Body of pancreas (tissue), 4 donors: ENCODE measurements at regions not wholly inside any gene's neighbourhood (a gene's known extent, or its start where the extent isn't known, plus 50 kb on each side); places are given as distances from the start of the nearest gene placed in this dataset.

Source experiments
- ATAC-seq: fragments of 150-250 bp; one replicate; pipeline ENCODE4 v1.9.1; 2016
- DNase-seq, 4 donors: peaks; one replicate each; pipeline ENCODE4 v3.0.0-alpha.2; 2019
- H3K27ac ChIP-seq, 4 donors: fragments of 200-600 bp; sonication (generic); 1 replicate in 3 of 4; 2 replicates in 1 of 4; pipeline versions ENCODE4 v1.5.1 to v1.6.1; 2016 to 2019; ENCODE audit warnings: mild to moderate bottlenecking in 1 of 4, mixed read lengths in 1 of 4, moderate library complexity in 1 of 4
- H3K27me3 ChIP-seq, 2 donors: fragments of 200-600 bp; sonication (generic); one replicate each; pipeline ENCODE4 v1.6.0; 2016; ENCODE audit warnings: mild to moderate bottlenecking in 1 of 2
- H3K36me3 ChIP-seq, 2 donors: fragments of 200-600 bp; sonication (generic); replicated peaks in 1 of 2; 2 replicates each; pipeline ENCODE4 v1.5.1; 2016; ENCODE audit warnings: low read depth in 2 of 2; ENCODE audit not compliant: insufficient read depth in 1 of 2
- H3K4me1 ChIP-seq: fragments of 200-600 bp; sonication (generic); one replicate; pipeline ENCODE4 v1.6.0; 2016
- H3K4me3 ChIP-seq, 2 donors: fragments of 200-600 bp; sonication (generic); 1 replicate in 1 of 2; 2 replicates in 1 of 2; pipeline ENCODE4 v1.5.1; 2016 to 2019
- H3K9me3 ChIP-seq, 3 donors: fragments of 200-600 bp; sonication (generic); 1 replicate in 2 of 3; 2 replicates in 1 of 3; pipeline ENCODE4 v1.5.1; 2016
- POLR2A ChIP-seq, 3 donors: fragments of 450-650 bp; IDR thresholded peaks; one replicate each; pipeline ENCODE4 v1.6.1; 2016; ENCODE audit warnings: antibody characterized with exemption in 3 of 3, mild to moderate bottlenecking in 2 of 3
- WGBS, 2 donors: methylation state at CpG; one replicate each; pipeline ENCODE4 v1.1.5; 2017; 5-methylcytosine and 5-hydroxymethylcytosine counted together
- intact Hi-C: fragments of 100-400 bp; cut with DNase I; formaldehyde crosslinking; loops from one replicate; pipeline ENCODE4 v1.15.1; 2023
- TF ChIP-seq, protein P1 (sequence below), 7 experiments: fragments of 450-650 bp in 4 of 7; fragments of 200-600 bp in 3 of 7; sonication (generic) in 3 of 7; IDR thresholded peaks; one replicate each; pipeline ENCODE4 v1.5.1; 2016 to 2019; ENCODE audit warnings: antibody characterized with exemption in 7 of 7

DNA sequence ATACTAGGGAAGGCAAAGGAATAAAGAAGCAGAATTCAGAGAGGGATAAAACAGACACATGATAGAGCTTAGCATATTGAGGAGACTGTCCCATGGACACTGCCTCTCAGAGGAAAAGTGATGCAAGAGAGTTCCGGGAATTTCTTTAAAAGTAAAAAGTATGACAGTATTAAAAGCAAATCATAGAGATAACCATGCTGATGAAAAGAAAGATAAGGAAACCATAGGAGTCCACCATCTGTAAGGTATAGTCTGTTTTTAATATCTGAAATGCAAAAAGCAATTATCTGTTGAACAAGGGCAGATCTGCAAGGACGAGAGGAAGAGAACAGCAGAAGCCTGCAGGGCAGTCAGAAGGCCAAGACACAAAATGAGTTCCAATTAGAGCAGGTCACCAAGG is 495.9 kb upstream of the GOLIM4 start:
- Histone ChIP-seq H3K4me3 (no peak overlapping the region), H3K36me3 (no peaks in the 10 kb centered on the region), H3K9me3 (no peaks in the 10 kb centered on the region), H3K4me1 (peaks cover 6% of the 10 kb centered on the region), H3K27ac (no peak overlapping the region), H3K27me3 (no peaks in the 10 kb centered on the region)
- 72 to 74% methylated on average over 2 of the region's 2 CpGs for WGBS, 2 donors
- ATAC-seq: no peak
- TF ChIP-seq, protein P1, sequence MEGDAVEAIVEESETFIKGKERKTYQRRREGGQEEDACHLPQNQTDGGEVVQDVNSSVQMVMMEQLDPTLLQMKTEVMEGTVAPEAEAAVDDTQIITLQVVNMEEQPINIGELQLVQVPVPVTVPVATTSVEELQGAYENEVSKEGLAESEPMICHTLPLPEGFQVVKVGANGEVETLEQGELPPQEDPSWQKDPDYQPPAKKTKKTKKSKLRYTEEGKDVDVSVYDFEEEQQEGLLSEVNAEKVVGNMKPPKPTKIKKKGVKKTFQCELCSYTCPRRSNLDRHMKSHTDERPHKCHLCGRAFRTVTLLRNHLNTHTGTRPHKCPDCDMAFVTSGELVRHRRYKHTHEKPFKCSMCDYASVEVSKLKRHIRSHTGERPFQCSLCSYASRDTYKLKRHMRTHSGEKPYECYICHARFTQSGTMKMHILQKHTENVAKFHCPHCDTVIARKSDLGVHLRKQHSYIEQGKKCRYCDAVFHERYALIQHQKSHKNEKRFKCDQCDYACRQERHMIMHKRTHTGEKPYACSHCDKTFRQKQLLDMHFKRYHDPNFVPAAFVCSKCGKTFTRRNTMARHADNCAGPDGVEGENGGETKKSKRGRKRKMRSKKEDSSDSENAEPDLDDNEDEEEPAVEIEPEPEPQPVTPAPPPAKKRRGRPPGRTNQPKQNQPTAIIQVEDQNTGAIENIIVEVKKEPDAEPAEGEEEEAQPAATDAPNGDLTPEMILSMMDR (IDR thresholded peaks at IDR 0.05): no peak
- TF ChIP-seq POLR2A (IDR thresholded peaks at IDR 0.05): no peak
- DNase-seq: no peak
- intact Hi-C loops: no loop called here

DNA sequence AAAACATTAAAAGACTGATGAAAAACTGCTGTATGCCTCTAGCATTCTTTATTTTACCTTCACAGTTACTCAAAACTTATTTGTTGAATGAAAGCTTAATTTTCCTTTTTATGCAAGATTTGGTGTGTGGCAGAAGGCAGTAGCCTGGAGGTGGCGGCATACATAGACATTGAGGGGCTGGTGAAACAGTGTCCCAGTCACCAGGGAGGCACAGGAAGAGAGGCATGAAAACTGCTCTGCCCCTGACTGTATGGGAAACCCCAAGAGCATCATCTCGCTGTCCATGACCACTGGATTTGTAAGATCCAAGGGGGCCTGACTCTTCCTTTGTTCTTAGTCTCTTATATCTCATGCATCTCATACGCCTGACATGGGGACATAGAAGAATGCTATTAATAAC is 493.7 kb upstream of the GOLIM4 start:
- TF ChIP-seq, protein P1 (IDR thresholded peaks at IDR 0.05): no peak
- no peak for TF ChIP-seq POLR2A (IDR thresholded peaks at IDR 0.05)
- Histone ChIP-seq H3K4me3 (no peak overlapping the region), H3K9me3 (no peaks in the 10 kb centered on the region), H3K27me3 (no peaks in the 10 kb centered on the region), H3K36me3 (no peaks in the 10 kb centered on the region), H3K27ac (no peak overlapping the region), H3K4me1 (no peaks in the 10 kb centered on the region)
- ATAC-seq (no peak), DNase-seq (no peak)
- WGBS, 2 donors: 75 to 91% methylated on average over 3 of the region's 3 CpGs
- intact Hi-C loops: no loop called here

DNA sequence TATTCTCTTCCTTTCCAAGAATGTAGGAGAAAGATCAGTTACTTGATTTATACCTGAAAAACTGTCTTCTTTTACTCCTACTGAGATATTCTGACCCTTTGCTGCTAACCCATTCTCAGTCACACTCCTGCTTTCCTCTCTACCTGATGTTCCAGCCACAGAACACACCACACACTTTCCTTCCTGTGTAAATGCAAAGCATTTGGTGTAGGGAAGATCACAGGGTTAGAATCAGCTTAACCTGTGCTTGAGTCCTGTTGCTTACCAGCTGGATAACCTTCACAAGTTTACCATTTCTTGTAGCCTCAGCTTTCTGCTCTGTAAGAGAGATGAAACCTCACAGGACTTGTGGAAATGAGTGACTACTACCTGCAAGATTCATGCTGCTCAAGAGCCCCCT is 489.8 kb upstream of the GOLIM4 start:
- ATAC-seq (no peak), DNase-seq (no peak)
- no peaks in the 10 kb centered on the region for H3K27me3 ChIP-seq
- no peak overlapping the region for H3K4me3 ChIP-seq
- TF ChIP-seq POLR2A (IDR thresholded peaks at IDR 0.05): no peak
- TF ChIP-seq, protein P1 (IDR thresholded peaks at IDR 0.05): no peak
- no peak overlapping the region for H3K27ac ChIP-seq
- no peaks in the 10 kb centered on the region for H3K9me3 ChIP-seq
- H3K4me1 ChIP-seq: peaks cover 9% of the 10 kb centered on the region
- intact Hi-C loops: no loop called here
- H3K36me3 ChIP-seq: no peaks in the 10 kb centered on the region

DNA sequence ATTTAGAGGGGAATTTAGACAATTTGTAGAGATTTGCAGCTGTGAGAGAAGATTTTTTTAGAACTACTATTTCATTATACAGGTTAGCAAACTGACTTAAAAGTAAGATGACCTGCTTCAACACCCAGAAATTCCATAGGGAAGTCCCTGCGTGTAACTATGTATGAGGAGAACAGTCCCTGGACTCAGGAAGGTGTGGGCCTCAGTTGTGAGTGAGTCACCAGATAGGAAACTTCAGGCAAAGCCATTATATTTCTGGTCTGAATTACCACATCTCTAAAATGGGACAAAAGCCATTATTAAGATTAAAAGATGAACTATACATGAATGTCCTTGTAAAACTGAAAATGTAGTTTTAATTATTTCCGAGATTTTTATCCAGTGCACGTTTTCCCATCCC is 488.3 kb upstream of the GOLIM4 start:
- Histone ChIP-seq H3K4me1 (peaks cover 9% of the 10 kb centered on the region), H3K9me3 (no peaks in the 10 kb centered on the region), H3K36me3 (no peaks in the 10 kb centered on the region), H3K4me3 (no peak overlapping the region), H3K27ac (no peak overlapping the region), H3K27me3 (no peaks in the 10 kb centered on the region)
- no peak for TF ChIP-seq POLR2A (IDR thresholded peaks at IDR 0.05)
- TF ChIP-seq, protein P1 (IDR thresholded peaks at IDR 0.05): no peak
- WGBS, 2 donors: 77 to 86% methylated on average over 3 of the region's 3 CpGs
- no peak for DNase-seq
- intact Hi-C loops: no loop called here
- no peak for ATAC-seq

DNA sequence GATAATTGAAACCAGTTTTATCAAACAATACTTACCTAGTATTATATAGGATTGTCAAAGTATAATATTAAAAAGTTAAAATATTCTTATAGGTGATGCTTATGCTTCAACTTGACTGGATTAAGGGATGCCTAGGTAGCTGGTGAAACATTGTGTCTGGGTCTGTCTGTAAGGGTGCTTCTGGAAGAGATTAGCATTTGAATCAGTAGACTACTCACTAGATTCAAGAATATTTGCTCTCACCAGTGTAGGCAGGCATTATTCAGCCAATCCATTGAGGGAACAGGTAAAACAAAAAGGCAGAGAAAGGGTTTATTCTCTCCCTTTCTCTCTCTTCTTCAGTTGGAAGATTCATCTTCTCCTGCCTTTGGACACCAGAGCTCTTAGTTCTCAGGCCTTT is 486.8 kb upstream of the GOLIM4 start:
- Histone ChIP-seq H3K4me1 (peaks cover 9% of the 10 kb centered on the region), H3K36me3 (no peaks in the 10 kb centered on the region), H3K9me3 (no peaks in the 10 kb centered on the region), H3K27ac (no peak overlapping the region), H3K4me3 (no peak overlapping the region), H3K27me3 (no peaks in the 10 kb centered on the region)
- TF ChIP-seq, protein P1 (IDR thresholded peaks at IDR 0.05): no peak
- no peak for TF ChIP-seq POLR2A (IDR thresholded peaks at IDR 0.05)
- DNase-seq: no peak
- ATAC-seq: no peak
- intact Hi-C loops: no loop called here
